ENCODE measurements at regions not wholly inside any gene's neighbourhood (a gene's known extent, or its start where the extent isn't known, plus 50 kb on each side); places are given as distances from the start of the nearest gene placed in this dataset.

- ATAC-seq (no peak), DNase-seq (no peak)
These were observed 774.9 kb upstream of the NOVA1 start for GRCh38 chr14:27372771-27373170.

GRCh38 chr14:27384124-27384523 is 786.3 kb upstream of the NOVA1 start:
- no peak for DNase-seq
- ATAC-seq = no peak

- no peak for DNase-seq
- ATAC-seq = no peak
These were observed 788.6 kb upstream of the NOVA1 start for GRCh38 chr14:27386391-27386790.

- DNase-seq = no peak
These were observed 789.6 kb upstream of the NOVA1 start for GRCh38 chr14:27387463-27387862.

GRCh38 chr14:27389402-27389801 is 791.6 kb upstream of the NOVA1 start:
- ATAC-seq = no peak
- DNase-seq = no peak

More at GRCh38 chr14:27387463-27387862, 789.6 kb upstream of the NOVA1 start:
- no peak for ATAC-seq

GRCh38 chr14:27390155-27390554 is 792.3 kb upstream of the NOVA1 start:
- ATAC-seq (no peak), DNase-seq (no peak)

GRCh38 chr14:27391331-27391730 is 793.5 kb upstream of the NOVA1 start:
- DNase-seq (no peak), ATAC-seq (no peak)

GRCh38 chr14:27392153-27392552 is 794.3 kb upstream of the NOVA1 start:
- no peak for ATAC-seq
- no peak for DNase-seq

GRCh38 chr14:27409944-27410343 is 812.1 kb upstream of the NOVA1 start:
- DNase-seq = no peak
- no peak for ATAC-seq

- ATAC-seq = no peak
- no peak for DNase-seq
These were observed 813.1 kb upstream of the NOVA1 start for GRCh38 chr14:27410981-27411380.

- ATAC-seq (no peak), DNase-seq (no peak)
These were observed 830.0 kb upstream of the NOVA1 start for GRCh38 chr14:27427796-27428195.

- ATAC-seq (no peak), DNase-seq (no peak)
These were observed 838.3 kb upstream of the NOVA1 start for GRCh38 chr14:27435923-27436670.

- DNase-seq (no peak), ATAC-seq (no peak)
These were observed 886.8 kb upstream of the NOVA1 start for GRCh38 chr14:27484633-27485032.

- no peak for ATAC-seq
- DNase-seq = no peak
These were observed 887.4 kb upstream of the NOVA1 start for GRCh38 chr14:27485193-27485592.

- no peak for DNase-seq
- ATAC-seq = no peak
These were observed 908.4 kb upstream of the NOVA1 start for GRCh38 chr14:27506272-27506671.

- no peak for DNase-seq
- ATAC-seq = no peak
These were observed 930.5 kb upstream of the NOVA1 start for GRCh38 chr14:27528328-27528727.

- ATAC-seq = no peak
- DNase-seq = no peak
These were observed 938.9 kb upstream of the NOVA1 start for GRCh38 chr14:27536748-27537147.

- DNase-seq (no peak), ATAC-seq (no peak)
These were observed 948.3 kb upstream of the NOVA1 start for GRCh38 chr14:27546111-27546510.

- DNase-seq = no peak
- ATAC-seq = no peak
These were observed 956.0 kb upstream of the NOVA1 start for GRCh38 chr14:27553790-27554189.

GRCh38 chr14:27557445-27557844 is 959.6 kb upstream of the NOVA1 start:
- no peak for ATAC-seq
- DNase-seq = no peak

- DNase-seq = no peak
- no peak for ATAC-seq
These were observed 962.0 kb upstream of the NOVA1 start for GRCh38 chr14:27559848-27560247.

GRCh38 chr14:27566843-27567382 is 969.1 kb upstream of the NOVA1 start:
- DNase-seq = no peak
- ATAC-seq = no peak

- DNase-seq (no peak), ATAC-seq (no peak)
These were observed 975.2 kb upstream of the NOVA1 start for GRCh38 chr14:27573018-27573417.

GRCh38 chr14:27587103-27587502 is 989.3 kb upstream of the NOVA1 start:
- ATAC-seq = no peak
- no peak for DNase-seq
